Upper lobe of right lung (tissue), 1 donor: ENCODE measurements at regions not wholly inside any gene's neighbourhood (a gene's known extent, or its start where the extent isn't known, plus 50 kb on each side); places are given as distances from the start of the nearest gene placed in this dataset.

ENCODE experiments used
- ATAC-seq: fragments of 200-7000 bp; cut with Tn5 transposase; one replicate; pipeline ENCODE4 v1.9.1; 2020; ENCODE audit warnings: mild to moderate bottlenecking, moderate library complexity
- DNase-seq: peaks from one replicate; pipeline ENCODE4 v3.0.0-alpha.2; 2020
- H3K27ac ChIP-seq: fragments of 200-600 bp; one replicate; pipeline ENCODE4 v1.8.0; 2022
- H3K27me3 ChIP-seq: fragments of 200-600 bp; one replicate; pipeline ENCODE4 v1.8.0; 2022; ENCODE audit warnings: mild to moderate bottlenecking
- H3K36me3 ChIP-seq: fragments of 200-600 bp; one replicate; pipeline ENCODE4 v1.8.0; 2022
- H3K4me1 ChIP-seq: fragments of 200-600 bp; one replicate; pipeline ENCODE4 v1.8.0; 2022
- H3K4me3 ChIP-seq: fragments of 200-600 bp; one replicate; pipeline ENCODE4 v1.8.0; 2022; ENCODE audit warnings: mild to moderate bottlenecking
- H3K9me3 ChIP-seq: fragments of 200-600 bp; one replicate; pipeline ENCODE4 v1.8.0; 2022
- intact Hi-C: fragments of 100-400 bp; cut with DNase I; formaldehyde crosslinking; loops from one replicate; pipeline ENCODE4 v1.11.0; 2022
- TF ChIP-seq, protein P1 (sequence below): fragments of 200-600 bp; IDR thresholded peaks from one replicate; pipeline ENCODE4 v1.8.0; 2022; ENCODE audit warnings: antibody characterized with exemption
- donor health status: DM: no; HTN: yes; CAD: no; lungs with severe emphysema.

DNA sequence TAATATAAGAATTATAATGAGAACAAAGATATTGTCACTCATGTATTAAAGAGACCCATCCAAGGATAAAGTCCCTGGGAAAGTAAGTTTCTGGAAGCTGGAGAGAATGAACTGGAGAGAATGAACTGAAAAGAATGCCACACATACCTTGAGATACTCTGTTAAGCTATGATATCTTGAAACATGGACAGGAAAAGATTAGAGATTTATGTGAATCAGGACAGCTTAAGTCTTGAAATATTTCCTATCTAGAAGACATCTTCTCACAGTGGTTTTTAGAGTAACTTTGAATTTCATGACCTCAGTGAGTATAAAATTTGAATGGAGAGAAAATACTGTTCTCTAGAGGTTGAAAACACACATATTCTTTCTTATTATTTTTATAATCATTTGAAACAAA lies 201.3 kb upstream of the HMCN1 start:
- Histone ChIP-seq H3K4me3 (no peak overlapping the region), H3K27me3 (no peaks in the 10 kb centered on the region), H3K27ac (no peak overlapping the region), H3K4me1 (peaks cover 4% of the 10 kb centered on the region), H3K9me3 (no peaks in the 10 kb centered on the region), H3K36me3 (no peaks in the 10 kb centered on the region)
- intact Hi-C loops, result no loop called here
- TF ChIP-seq, protein P1, sequence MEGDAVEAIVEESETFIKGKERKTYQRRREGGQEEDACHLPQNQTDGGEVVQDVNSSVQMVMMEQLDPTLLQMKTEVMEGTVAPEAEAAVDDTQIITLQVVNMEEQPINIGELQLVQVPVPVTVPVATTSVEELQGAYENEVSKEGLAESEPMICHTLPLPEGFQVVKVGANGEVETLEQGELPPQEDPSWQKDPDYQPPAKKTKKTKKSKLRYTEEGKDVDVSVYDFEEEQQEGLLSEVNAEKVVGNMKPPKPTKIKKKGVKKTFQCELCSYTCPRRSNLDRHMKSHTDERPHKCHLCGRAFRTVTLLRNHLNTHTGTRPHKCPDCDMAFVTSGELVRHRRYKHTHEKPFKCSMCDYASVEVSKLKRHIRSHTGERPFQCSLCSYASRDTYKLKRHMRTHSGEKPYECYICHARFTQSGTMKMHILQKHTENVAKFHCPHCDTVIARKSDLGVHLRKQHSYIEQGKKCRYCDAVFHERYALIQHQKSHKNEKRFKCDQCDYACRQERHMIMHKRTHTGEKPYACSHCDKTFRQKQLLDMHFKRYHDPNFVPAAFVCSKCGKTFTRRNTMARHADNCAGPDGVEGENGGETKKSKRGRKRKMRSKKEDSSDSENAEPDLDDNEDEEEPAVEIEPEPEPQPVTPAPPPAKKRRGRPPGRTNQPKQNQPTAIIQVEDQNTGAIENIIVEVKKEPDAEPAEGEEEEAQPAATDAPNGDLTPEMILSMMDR, result no peak
- ATAC-seq (no peak), DNase-seq (no peak)

DNA sequence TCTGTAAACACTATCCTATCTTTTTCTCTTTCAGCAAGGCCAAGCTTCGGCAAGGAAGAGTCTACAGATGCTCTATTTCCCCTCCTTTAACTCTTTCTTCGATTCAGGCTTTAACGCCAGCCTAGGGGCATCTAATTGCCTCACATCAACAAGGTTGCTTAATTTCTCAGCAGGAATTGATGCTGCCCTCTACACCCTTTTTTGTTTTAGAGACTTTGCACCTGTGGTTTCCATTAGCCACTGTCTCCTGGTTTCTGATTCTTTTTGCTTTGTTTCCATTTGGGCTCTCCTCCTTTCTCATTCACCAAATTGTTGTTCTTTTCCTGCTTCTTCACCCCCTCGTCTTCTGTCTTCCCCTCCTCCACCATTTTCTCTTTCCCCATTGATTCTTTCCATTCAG lies 202.4 kb upstream of the HMCN1 start:
- intact Hi-C loops, result no loop called here
- no peak overlapping the region for H3K4me3 ChIP-seq
- ATAC-seq (no peak), DNase-seq (no peak)
- TF ChIP-seq, protein P1, result no peak
- no peaks in the 10 kb centered on the region for H3K36me3 ChIP-seq
- H3K4me1 ChIP-seq, result peaks cover 4% of the 10 kb centered on the region
- no peaks in the 10 kb centered on the region for H3K9me3 ChIP-seq
- no peak overlapping the region for H3K27ac ChIP-seq
- H3K27me3 ChIP-seq, result no peaks in the 10 kb centered on the region

DNA sequence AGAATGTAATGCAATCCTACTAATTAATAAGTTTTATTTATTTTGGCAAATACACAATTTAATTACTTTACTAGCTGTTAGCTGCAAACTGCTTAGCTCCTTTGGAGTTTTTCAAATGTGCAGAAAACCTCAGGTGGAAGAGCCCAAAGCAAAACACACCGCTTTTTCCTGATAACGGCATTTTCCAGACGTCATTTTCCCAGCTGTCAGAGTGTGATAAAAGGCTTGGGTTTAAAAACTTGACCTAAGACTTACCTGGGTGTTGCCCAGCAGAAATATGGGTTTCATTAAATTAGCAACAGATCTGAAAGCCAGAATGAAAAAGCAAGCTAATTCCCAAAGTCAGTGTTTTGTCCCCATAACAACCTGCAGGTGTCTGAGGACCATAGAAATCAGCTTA lies 204.0 kb upstream of the HMCN1 start:
- Histone ChIP-seq H3K27me3 (no peaks in the 10 kb centered on the region), H3K27ac (no peak overlapping the region), H3K9me3 (no peaks in the 10 kb centered on the region), H3K4me3 (no peak overlapping the region), H3K4me1 (peaks cover 4% of the 10 kb centered on the region), H3K36me3 (no peaks in the 10 kb centered on the region)
- ATAC-seq (no peak), DNase-seq (no peak)
- intact Hi-C loops, result no loop called here
- TF ChIP-seq, protein P1, result no peak

DNA sequence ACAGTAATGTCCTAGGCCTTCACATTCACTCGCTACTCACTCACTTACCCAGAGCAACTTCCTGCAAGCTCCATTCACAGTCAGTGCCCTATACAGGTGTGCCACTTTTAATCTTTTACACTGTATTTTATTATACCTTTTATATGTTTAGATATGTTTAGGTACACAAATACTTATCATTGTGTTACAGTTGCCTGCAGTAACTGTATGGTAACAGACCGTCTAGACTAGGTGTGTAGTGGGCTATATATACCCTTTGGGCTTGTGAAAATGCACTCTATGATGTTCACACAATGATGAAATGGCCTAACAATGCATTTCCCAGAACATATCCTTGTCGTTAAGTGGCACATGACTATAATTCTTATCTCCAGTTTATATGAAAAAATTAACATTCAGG lies 204.5 kb upstream of the HMCN1 start:
- DNase-seq, result no peak
- no peak overlapping the region for H3K4me3 ChIP-seq
- no peak for ATAC-seq
- TF ChIP-seq, protein P1, result no peak
- H3K27me3 ChIP-seq, result no peaks in the 10 kb centered on the region
- intact Hi-C loops, result no loop called here
- no peak overlapping the region for H3K27ac ChIP-seq
- no peaks in the 10 kb centered on the region for H3K9me3 ChIP-seq
- peaks cover 4% of the 10 kb centered on the region for H3K4me1 ChIP-seq
- H3K36me3 ChIP-seq, result no peaks in the 10 kb centered on the region

DNA sequence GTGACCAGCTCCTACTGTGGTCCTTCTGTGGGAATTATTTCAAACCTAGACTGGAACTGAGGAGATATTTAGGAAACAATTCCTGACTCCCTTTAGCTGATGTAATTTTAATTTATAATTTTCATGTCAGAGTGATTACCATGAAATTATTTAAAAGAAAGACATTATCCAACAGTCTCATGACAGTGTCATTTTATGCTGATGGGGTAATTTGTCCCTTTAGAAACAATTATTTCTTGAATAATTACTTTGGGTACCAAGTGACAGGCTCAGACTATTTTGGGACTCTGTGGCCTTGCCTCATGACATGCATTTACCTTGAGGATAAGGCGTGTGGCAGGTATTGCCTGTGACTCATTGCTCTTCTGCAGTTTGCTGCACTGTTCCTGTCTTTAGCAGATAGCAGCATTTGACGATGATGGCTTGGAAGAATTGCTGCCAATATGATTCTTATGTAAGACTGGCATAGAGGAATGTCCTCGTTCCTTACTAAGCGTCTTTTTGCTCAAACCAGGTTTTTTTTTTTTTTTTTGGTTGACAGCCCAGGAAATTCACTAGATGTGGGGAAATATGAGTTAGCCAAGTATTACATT lies 206.0 kb upstream of the HMCN1 start:
- H3K4me3 ChIP-seq, result no peak overlapping the region
- ATAC-seq (no peak), DNase-seq (no peak)
- no peaks in the 10 kb centered on the region for H3K27me3 ChIP-seq
- H3K36me3 ChIP-seq, result no peaks in the 10 kb centered on the region
- no peak overlapping the region for H3K27ac ChIP-seq
- no peaks in the 10 kb centered on the region for H3K4me1 ChIP-seq
- intact Hi-C loops, result no loop called here
- H3K9me3 ChIP-seq, result no peaks in the 10 kb centered on the region
- TF ChIP-seq, protein P1, result no peak
